H1 (cell line): ENCODE measurements at regions not wholly inside any gene's neighbourhood (a gene's known extent, or its start where the extent isn't known, plus 50 kb on each side); places are given as distances from the start of the nearest gene placed in this dataset.

Source experiments
- CTCF ChIA-PET: fragments of 300-600 bp; sonication (Branson Sonifier 250); formaldehyde crosslinking; loops from one replicate; lab custom pipeline; 2021; ENCODE audit not compliant: partially characterized antibody; lab: Charles Lee
- POLR2A ChIA-PET: fragments of 300-600 bp; sonication (Branson Sonifier 250); formaldehyde crosslinking; loops from one replicate; lab custom pipeline; 2021; ENCODE audit warnings: inconsistent platforms; ENCODE audit not compliant: partially characterized antibody; lab: Charles Lee
- DNase-seq, 2 experiments: peaks; one replicate each; pipeline versions ENCODE4 v3.0.0 to v3.0.0-alpha.2; 2010 to 2022; ENCODE audit warnings: low spot score in 2 of 2, low read depth in 1 of 2, mixed read lengths in 1 of 2
- FAIRE-seq: peaks from 2 replicates; lab custom pipeline; 2011; peaks lifted over from hg19 to GRCh38; lab: Jason Lieb, UNC
- H2AFZ ChIP-seq: 2 replicates; pipeline ENCODE4 v1.8.1; 2012; ENCODE audit warnings: low read length, inconsistent platforms
- H2AK5ac ChIP-seq: 2 replicates; pipeline ENCODE4 v1.6.1; 2013; ENCODE audit warnings: low read depth, low read length
- H2BK120ac ChIP-seq: replicated peaks from 2 replicates; pipeline ENCODE3; 2013; ENCODE audit warnings: low read depth, low read length, inconsistent platforms
- H2BK12ac ChIP-seq: 2 replicates; pipeline ENCODE4 v1.6.1; 2013; ENCODE audit warnings: low read depth, low read length
- H2BK15ac ChIP-seq: 2 replicates; pipeline ENCODE4 v1.6.1; 2013; ENCODE audit warnings: low read length
- H2BK20ac ChIP-seq: 2 replicates; pipeline ENCODE4 v1.6.1; 2013; ENCODE audit warnings: low read length
- H2BK5ac ChIP-seq: 2 replicates; pipeline ENCODE4 v1.6.1; 2013; ENCODE audit warnings: low read depth, low read length
- H3K14ac ChIP-seq: 2 replicates; pipeline ENCODE4 v1.6.1; 2013; ENCODE audit warnings: inconsistent platforms; ENCODE audit not compliant: insufficient read length
- H3K18ac ChIP-seq: 2 replicates; pipeline ENCODE4 v1.6.1; 2013; ENCODE audit warnings: low read length; ENCODE audit errors: extremely low read depth
- H3K23ac ChIP-seq: 2 replicates; pipeline ENCODE4 v1.6.1; 2013; ENCODE audit warnings: inconsistent platforms; ENCODE audit not compliant: insufficient read length
- H3K23me2 ChIP-seq: 2 replicates; pipeline ENCODE4 v1.6.1; 2013; ENCODE audit warnings: low read depth, low read length
- H3K27ac ChIP-seq: 2 replicates; pipeline ENCODE4 v1.6.1; 2011; ENCODE audit warnings: low read depth, low read length, inconsistent platforms
- H3K27me3 ChIP-seq, 4 experiments: replicated peaks in 1 of 4; 1 replicate in 1 of 4; 2 replicates in 3 of 4; pipeline versions ENCODE4 v1.6.1 to v1.8.1; 2011 to 2013; ENCODE audit warnings: low read length in 3 of 4, mild to moderate bottlenecking in 3 of 4, inconsistent platforms in 2 of 4, mixed read lengths in 2 of 4, moderate library complexity in 1 of 4; ENCODE audit not compliant: control insufficient read depth in 3 of 4, insufficient read depth in 3 of 4; ENCODE audit errors: extremely low read depth in 1 of 4
- H3K36me3 ChIP-seq, 4 experiments: 2 replicates each; pipeline versions ENCODE4 v1.6.1 to v1.8.1; 2011 to 2013; ENCODE audit warnings: mild to moderate bottlenecking in 4 of 4, low read length in 3 of 4, moderate library complexity in 2 of 4, control low read depth in 1 of 4, inconsistent platforms in 1 of 4; ENCODE audit not compliant: insufficient read depth in 4 of 4, control insufficient read depth in 2 of 4
- H3K4ac ChIP-seq: replicated peaks from 2 replicates; pipeline ENCODE3; 2013; ENCODE audit warnings: low read length, low read depth, mixed read lengths, inconsistent platforms; ENCODE audit not compliant: insufficient read length
- H3K4me1 ChIP-seq, 4 experiments: replicated peaks in 1 of 4; 1 replicate in 1 of 4; 2 replicates in 3 of 4; pipeline versions ENCODE4 v1.6.1 to v1.8.1; 2011 to 2013; ENCODE audit warnings: low read length in 3 of 4, inconsistent platforms in 2 of 4, mixed read lengths in 1 of 4; ENCODE audit not compliant: insufficient read depth in 4 of 4, control insufficient read depth in 3 of 4
- H3K4me2 ChIP-seq, 2 experiments: 2 replicates each; pipeline versions ENCODE4 v1.6.1 to v1.8.1; 2011 to 2013; ENCODE audit warnings: low read depth in 2 of 2, low read length in 2 of 2, control low read depth in 1 of 2, inconsistent platforms in 1 of 2, mild to moderate bottlenecking in 1 of 2; ENCODE audit not compliant: insufficient read depth in 1 of 2
- H3K4me3 ChIP-seq, 4 experiments: fragments of 200-600, 300-600 bp in 1 of 4; sonication (generic), shearing (Covaris generic), sonication (Bioruptor Twin) in 1 of 4; 2 replicates each; pipeline versions ENCODE4 v1.5.1 to v1.8.1; 2011 to 2016; ENCODE audit warnings: low read length in 4 of 4, low read depth in 3 of 4, control low read depth in 2 of 4, inconsistent platforms in 2 of 4, mild to moderate bottlenecking in 2 of 4, mixed read lengths in 1 of 4, moderate library complexity in 1 of 4; ENCODE audit not compliant: insufficient read depth in 2 of 4; ENCODE audit errors: extremely low read depth in 1 of 4
- H3K56ac ChIP-seq: replicated peaks from 2 replicates; pipeline ENCODE3; 2013; ENCODE audit warnings: low read depth, mild to moderate bottlenecking, mixed read lengths, low read length, inconsistent platforms; ENCODE audit not compliant: insufficient read length
- H3K79me1 ChIP-seq: 2 replicates; pipeline ENCODE4 v1.6.1; 2013; ENCODE audit warnings: low read depth, low read length, control low read depth
- H3K79me2 ChIP-seq, 2 experiments: 2 replicates each; pipeline versions ENCODE4 v1.6.1 to v1.8.1; 2012 to 2013; ENCODE audit warnings: low read length in 2 of 2, mild to moderate bottlenecking in 2 of 2, inconsistent platforms in 1 of 2; ENCODE audit not compliant: insufficient read depth in 2 of 2, control insufficient read depth in 1 of 2
- H3K9ac ChIP-seq, 4 experiments: replicated peaks in 1 of 4; 1 replicate in 1 of 4; 2 replicates in 3 of 4; pipeline versions ENCODE4 v1.6.1 to v1.8.1; 2011 to 2013; ENCODE audit warnings: low read depth in 3 of 4, low read length in 3 of 4, control low read depth in 2 of 4, mild to moderate bottlenecking in 2 of 4, moderate library complexity in 2 of 4, inconsistent platforms in 1 of 4; ENCODE audit errors: extremely low read depth in 1 of 4
- H3K9me3 ChIP-seq, 2 experiments: 2 replicates each; pipeline versions ENCODE4 v1.6.1 to v1.8.1; 2012 to 2013; ENCODE audit warnings: mild to moderate bottlenecking in 2 of 2, moderate library complexity in 2 of 2, control low read depth in 1 of 2, inconsistent platforms in 1 of 2, low read depth in 1 of 2, low read length in 1 of 2, mixed read lengths in 1 of 2; ENCODE audit not compliant: insufficient read depth in 2 of 2
- H4K20me1 ChIP-seq, 2 experiments: replicated peaks in 1 of 2; 2 replicates each; pipeline versions ENCODE3 to v1.8.1; 2011 to 2013; ENCODE audit warnings: inconsistent platforms in 2 of 2, low read length in 2 of 2, mild to moderate bottlenecking in 1 of 2; ENCODE audit not compliant: insufficient read depth in 2 of 2, control insufficient read depth in 1 of 2
- H4K5ac ChIP-seq: 2 replicates; pipeline ENCODE4 v1.6.1; 2013; ENCODE audit warnings: low read length, low read depth, mixed read lengths, inconsistent platforms; ENCODE audit not compliant: insufficient read length
- H4K8ac ChIP-seq: 2 replicates; pipeline ENCODE4 v1.8.0; 2013; ENCODE audit warnings: mild to moderate bottlenecking, moderate library complexity, low read length, inconsistent platforms; ENCODE audit not compliant: insufficient read depth; ENCODE audit errors: extremely low read depth
- H4K91ac ChIP-seq: replicated peaks from 2 replicates; pipeline ENCODE3; 2013; ENCODE audit warnings: low read length, mixed read lengths, inconsistent platforms; ENCODE audit not compliant: insufficient read length
- CREB1 ChIP-seq: IDR thresholded peaks from 2 replicates; pipeline ENCODE4 v1.6.1; 2012; ENCODE audit warnings: inconsistent platforms
- GABPA ChIP-seq: IDR thresholded peaks from 2 replicates; pipeline ENCODE4 v1.6.1; 2011; ENCODE audit warnings: mild to moderate bottlenecking, low read length, moderate library complexity, borderline replicate concordance; ENCODE audit not compliant: insufficient read depth
- KDM4A ChIP-seq: IDR thresholded peaks from one replicate; pipeline ENCODE4 v1.7.1; 2012; ENCODE audit warnings: low read depth, mild to moderate bottlenecking, moderate library complexity, low read length, inconsistent platforms; ENCODE audit not compliant: severe bottlenecking
- WGBS, 2 experiments: shearing (Covaris generic) in 1 of 2; methylation state at CpG; one replicate each; pipeline versions ENCODE4 v1.1.6 to v1.1.7; 2013 to 2015; ENCODE audit warnings: low lambda C conversion rate in 2 of 2, mixed read lengths in 2 of 2, inconsistent platforms in 1 of 2, low coverage in 1 of 2, missing lambda C conversion rate in 1 of 2; ENCODE audit not compliant: insufficient replicate concordance in 2 of 2, insufficient coverage in 1 of 2, insufficient read length in 1 of 2; ENCODE audit errors: extremely low coverage in 1 of 2, missing lambda C conversion rate in 1 of 2; 5-methylcytosine and 5-hydroxymethylcytosine counted together

DNA sequence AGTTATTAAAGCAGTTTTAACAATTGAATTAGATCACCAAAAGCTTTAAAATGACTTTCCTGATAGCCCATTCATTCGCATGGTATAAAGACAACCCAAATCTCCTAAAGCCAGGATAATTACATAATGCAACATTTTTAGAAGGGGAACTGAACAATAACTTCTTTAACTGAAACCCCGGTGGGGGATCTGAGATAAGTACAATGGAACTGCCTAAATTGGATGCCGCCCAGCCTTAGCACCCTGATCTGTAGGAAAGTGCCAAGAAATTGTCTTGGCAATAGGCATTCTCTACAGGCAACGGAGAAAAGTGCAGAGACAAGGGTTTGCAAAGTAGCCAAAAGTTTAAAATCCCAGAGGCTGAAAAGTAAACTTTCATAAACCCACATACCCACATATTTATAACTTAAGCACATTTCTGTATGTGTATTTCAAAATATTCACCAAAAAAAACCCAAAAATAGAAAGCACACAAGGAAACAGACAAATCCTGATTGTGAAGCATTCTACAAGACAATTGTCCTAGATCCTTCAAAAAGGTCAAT is 98.8 kb upstream of the BEND6 start:
- FAIRE-seq (no peak), DNase-seq (no peak)
- Histone ChIP-seq H3K79me1 (no peaks in the 10 kb centered on the region), H3K56ac (no peak overlapping the region), H3K36me3 (no peaks in the 10 kb centered on the region), H3K23me2 (peaks cover 7% of the 10 kb centered on the region), H2BK5ac (no peak overlapping the region), H3K27me3 (no peaks in the 10 kb centered on the region), H3K4ac (no peak overlapping the region), H4K91ac (no peak overlapping the region), H3K18ac (no peak overlapping the region), H3K79me2 (no peaks in the 10 kb centered on the region), H2AFZ (no peak overlapping the region), H3K9ac (no peak overlapping the region), H2BK15ac (no peak overlapping the region), H3K4me1 (peaks cover 1 to 12% (median 6%) of the 10 kb centered on the region in 4 experiments; a peak in 5 of 7 replicates), H4K20me1 (peaks cover 0 to 1% of the 10 kb centered on the region in 2 experiments), H3K23ac (no peak overlapping the region), H3K4me2 (no peak overlapping the region), H2AK5ac (no peak overlapping the region), H3K9me3 (no peaks in the 10 kb centered on the region), H2BK20ac (no peak overlapping the region), H2BK120ac (no peak overlapping the region), H4K5ac (no peak overlapping the region), H3K4me3 (no peak overlapping the region), H3K27ac (no peak overlapping the region), H2BK12ac (no peak overlapping the region), H3K14ac (no peak overlapping the region), H4K8ac (no peak overlapping the region)
- ChIA-PET POLR2A (no interaction called here), CTCF (interaction anchor here (1.2 kb wide), 1 partner anchor 218 kb away, joined by 3 read pairs; no protein-coding TSS in a partner anchor)
- WGBS, 2 experiments = 92% methylated on average over 4 of the region's 4 CpGs; no CpG with 5 or more reads in 1 of the 2 experiments
- no peak for TF ChIP-seq GABPA
- TF ChIP-seq KDM4A = no peak
- TF ChIP-seq CREB1 = no peak
